ENCODE measurements at regions not wholly inside any gene's neighbourhood (a gene's known extent, or its start where the extent isn't known, plus 50 kb on each side); places are given as distances from the start of the nearest gene placed in this dataset.
"Not testable (repeated sequence)": the region's sequence is repeated elsewhere in the genome, so short reads cannot be mapped to it uniquely, and the experiment has no call there.

DNA sequence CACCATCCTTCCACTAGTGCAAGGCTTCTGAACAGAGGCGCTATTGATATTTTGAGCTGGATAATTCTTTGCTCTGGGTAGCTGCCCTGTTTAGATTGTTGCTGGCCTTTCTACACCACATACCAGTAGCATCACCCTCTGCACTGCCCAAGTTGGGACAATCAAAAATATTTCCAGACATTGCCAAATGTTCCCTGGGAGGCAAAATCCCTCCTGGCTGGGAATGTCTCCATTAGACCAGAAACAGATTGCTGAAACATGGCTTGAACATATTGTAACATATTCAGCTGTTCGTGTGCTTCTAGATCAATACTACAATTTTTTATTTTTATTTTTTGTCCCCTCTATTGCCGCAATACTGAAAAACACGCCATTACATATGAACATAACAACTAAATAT, 174.6 kb downstream of the ABCA8 start:
- DNase-seq, result no peak

DNA sequence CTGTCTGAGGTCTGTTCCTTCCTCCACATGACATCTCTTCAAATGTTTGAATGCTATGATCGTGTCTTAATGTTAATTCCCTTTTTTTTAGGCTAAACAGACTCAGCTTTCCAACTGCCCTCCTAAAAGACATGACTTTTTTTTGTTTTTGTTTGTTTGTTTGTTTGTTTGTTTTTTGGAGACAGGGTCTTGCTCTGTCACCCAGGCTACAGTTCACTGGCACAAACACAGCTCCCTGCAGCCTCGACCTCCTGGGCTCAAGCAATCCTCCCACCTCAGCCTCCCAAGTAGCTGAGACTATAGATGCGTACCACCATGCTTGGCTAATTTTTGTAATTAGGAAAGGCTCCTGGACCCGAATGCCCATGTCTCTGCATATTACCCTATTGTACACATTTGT, 176.5 kb downstream of the ABCA8 start:
- DNase-seq, result no peak

DNA sequence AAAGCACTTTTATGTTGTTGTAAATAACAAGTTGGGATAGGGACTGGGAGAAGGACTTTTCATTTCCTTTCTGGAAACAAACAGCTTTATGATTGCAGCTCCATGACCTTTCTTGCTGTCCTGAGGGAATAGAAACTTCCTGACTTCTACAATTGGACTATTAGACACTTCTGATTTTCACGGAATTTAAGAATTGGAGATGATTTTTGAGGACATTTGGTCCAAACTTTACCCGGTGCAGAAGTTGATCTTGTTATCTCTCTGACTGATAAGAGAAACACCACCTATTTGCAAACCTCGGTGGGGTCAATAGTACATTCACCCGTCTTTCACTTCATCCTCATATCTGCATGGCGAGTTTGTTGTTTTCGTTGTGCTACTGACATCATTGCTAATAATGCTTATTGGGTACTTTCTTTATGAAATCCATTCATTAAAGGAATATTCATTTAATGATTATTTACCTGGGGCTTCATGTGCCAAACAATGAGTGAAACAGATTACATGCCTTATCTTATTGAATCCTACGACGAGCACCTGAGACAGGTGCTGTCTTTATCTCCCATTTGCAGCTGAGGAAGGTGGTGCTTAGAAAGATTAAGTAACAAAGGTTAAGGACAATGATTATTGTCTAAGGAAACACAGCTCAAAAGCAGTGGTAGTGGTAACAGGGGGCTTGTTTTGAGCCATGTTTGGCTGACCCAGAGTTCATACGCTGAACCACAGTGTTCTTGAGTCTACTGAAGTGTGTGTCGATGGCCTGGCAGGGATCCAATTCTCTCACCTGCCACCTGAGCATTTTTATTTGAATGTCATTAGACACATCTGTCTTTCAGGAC, 176.9 kb upstream of the FAM20A start:
- no peak for DNase-seq

DNA sequence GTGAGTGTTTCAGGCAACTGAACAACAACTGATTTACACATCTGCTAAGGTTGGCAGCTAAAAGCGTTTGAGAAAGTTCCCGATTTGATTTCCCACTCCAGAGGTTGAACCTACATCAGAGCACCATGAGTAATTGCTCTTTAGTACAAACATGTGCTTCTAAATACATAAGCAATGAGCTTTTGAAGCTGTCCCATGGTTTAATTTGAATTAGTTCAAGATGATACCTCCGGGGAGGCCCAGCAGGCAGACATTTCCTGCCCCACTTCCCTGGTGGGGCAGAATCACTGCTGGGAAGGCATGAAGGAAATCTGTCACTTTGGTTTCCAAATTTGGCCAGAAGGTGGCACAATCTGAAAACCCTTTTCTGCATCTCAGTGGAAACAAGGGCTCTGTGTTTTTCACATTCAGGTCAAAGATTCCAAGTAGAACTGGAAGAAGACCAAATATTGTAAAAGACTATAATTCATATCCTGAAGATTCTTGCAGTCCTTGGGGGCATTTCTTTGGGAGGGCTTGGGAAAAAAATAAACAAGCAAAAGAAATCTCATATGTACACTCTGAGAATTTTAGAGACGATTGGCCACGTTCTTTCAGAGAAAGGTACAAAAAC, 176.2 kb upstream of the FAM20A start:
- DNase-seq, result peak; percentile 30

DNA sequence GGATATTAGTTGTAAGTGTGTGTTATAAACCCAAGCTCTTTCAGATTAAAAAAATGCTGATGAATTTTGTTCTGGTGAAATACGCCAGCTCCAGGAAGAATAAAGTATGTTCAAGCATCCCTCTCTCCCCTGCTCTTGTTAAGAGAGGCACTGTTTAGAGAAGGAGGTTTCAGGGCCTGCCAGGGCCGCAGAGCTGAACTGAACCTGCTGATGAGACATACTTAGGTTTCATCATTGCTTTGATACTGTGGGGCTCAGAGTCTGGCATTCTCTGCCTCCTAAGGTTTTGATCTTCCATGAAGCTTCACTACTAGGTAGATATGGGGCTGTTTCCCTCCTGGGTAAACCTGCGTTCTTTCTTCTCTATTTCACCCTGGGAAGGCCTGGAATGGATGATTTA, 175.3 kb upstream of the FAM20A start:
- no peak for DNase-seq

DNA sequence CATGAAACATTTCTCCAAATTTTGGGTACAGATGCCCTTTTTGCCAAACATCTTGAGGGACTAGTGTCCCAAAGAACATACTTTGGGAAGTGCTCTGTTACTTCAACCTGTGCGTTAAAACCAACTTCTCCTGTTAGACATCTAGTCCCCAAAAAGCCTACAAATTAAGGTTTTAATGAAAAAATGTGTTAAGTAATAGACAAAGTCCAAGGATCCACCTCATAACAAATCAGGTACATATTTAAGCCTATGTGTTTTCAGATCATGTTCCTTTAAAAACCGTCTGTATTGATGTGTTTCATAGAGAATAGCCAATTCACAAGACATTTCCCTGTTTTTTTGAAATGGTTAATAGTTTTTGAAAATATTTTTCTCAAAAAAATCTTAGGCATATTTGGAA, 174.8 kb upstream of the FAM20A start:
- no peak for DNase-seq

DNA sequence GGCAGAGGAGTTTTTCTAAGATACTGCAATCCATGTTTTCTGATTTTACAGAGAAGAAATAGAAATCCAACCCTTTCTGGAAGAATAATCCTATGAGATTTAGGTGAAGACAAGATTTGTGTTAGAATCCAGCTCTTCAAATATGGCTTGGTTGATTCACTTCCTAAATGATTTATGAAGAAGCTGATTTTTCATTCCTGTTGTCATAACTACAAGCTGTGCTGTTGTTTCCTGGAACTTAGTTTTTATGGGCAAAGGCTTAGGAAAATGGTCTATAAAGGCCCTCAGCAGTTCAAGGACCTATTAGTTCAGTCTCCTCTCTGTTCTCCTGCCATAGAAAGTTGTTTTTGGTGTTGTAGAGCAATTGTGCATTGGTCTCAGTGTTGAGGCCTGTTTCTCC, 174.2 kb upstream of the FAM20A start:
- DNase-seq, result no peak

DNA sequence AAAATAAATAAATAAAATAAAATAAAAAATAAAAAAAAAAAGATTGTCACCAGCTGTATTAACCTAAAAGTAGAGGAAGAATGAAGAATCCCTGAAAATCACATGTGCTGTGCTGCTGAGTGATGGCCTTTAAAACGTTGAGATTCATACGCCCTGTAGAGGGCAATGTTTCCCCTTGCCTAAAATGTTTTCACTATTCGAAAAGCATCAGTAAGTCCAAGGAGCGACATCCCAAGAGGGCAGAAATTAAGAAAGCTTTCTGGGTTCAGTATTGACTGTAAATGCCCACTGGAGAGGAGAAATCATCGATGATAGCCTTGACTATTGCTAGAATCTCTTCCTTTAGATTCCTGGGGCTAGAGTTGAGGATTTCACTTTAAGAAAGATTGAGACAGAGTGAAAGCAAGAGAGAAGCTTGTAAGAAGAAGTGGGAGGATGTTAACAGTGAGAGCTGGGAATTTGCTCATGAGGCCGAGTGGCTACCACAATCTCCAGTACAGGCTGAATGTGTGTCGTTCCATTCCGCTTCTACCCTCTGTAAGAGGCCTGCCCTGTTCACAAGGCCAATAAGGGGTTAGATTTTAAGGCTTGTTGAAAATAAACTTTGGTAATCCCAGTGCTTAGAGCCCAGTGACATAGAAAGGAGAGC, 170.8 kb upstream of the FAM20A start:
- DNase-seq, result peak; percentile 20

DNA sequence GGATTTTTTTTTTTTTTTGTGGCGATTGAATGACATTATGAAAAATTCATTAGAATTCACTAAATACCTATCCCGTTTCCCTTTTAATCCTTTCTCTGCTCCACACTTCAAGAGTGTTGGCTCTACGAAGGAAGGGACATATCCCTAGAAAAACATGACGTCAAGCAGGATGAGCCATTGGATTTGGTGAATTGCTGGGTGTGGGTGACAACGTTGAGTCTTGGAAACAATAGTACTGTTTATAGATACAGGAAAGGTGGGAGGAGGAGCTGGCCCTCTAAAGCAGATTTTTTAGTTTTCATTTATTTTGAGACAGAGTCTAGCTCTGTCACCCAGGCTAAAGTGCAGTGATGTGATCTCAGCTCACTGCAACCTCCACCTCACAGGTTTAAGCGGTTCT, 167.6 kb upstream of the FAM20A start:
- no peak for DNase-seq

DNA sequence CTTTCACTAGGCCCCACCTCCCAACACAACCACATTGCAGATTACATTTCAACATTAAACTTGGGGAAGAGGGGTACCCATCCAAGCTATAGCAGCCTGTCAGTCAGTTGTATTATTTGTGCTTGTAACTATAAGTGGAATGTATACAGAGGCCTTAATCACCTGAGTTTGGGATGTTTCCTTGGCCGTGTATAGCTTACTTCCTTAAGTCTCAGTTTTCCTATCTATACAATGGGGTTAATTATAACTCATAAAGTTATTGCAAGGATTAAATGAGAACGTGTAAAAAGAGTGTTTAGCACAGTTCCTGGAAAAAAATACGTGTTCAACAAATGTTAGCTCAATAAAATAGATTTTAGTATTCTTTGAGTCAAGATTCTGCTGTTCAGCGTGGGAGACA, 165.5 kb upstream of the FAM20A start:
- DNase-seq, result no peak

DNA sequence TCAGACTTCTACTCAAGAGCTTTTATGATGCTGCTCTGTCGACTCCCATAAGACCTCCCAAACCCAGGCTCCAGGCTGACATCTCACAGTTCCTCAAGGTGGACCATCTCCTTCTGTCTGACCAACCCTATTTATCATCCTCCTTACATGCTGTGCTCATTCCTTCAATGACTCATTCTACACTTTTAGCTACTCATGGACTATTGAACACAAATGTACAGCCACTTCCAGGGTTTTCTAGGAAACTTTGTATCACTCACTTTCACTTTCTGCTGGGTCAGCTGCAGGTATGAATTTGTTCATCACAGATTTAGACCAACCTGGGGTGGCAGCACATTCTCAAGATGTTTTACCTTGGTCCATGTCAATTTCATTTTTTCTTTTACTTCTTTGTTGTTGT, 162.4 kb upstream of the FAM20A start:
- DNase-seq, result peak; percentile 57

DNA sequence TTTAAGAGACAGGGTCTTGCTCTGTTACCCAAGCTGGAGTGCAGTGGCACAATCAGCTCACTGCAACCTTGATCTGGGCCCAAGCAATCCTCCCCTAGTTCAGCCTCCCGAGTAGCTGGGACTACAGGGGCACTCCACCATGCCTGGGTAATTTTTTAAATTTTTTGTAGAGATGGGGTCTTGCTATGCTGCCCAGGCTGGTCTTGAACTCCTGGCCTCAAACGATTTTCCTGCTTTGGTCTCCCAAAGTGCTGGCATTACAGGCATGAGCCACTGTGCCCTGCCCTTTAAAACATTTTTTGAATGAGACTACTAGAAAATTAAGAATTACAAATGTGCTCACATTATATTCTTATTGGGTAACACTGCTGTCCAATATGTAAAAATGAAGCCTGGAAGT, 161.7 kb upstream of the FAM20A start:
- no peak for DNase-seq

DNA sequence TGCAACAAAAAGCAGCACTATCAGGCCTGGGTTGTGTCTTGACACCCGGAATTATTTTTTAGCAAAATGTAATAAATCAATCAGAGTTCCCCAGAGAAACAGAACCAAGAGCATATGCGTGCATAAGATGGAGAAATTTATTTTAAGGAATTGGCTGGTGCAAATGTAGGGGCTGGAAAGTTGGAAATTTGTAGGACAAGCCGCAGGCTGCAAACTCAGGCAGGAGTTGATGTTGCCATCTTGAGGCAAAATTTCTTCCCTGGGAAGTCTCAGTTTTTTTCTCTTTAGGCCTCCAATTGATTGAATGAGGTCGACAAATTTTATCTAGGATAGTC, 158.9 kb upstream of the FAM20A start:
- no peak for DNase-seq

DNA sequence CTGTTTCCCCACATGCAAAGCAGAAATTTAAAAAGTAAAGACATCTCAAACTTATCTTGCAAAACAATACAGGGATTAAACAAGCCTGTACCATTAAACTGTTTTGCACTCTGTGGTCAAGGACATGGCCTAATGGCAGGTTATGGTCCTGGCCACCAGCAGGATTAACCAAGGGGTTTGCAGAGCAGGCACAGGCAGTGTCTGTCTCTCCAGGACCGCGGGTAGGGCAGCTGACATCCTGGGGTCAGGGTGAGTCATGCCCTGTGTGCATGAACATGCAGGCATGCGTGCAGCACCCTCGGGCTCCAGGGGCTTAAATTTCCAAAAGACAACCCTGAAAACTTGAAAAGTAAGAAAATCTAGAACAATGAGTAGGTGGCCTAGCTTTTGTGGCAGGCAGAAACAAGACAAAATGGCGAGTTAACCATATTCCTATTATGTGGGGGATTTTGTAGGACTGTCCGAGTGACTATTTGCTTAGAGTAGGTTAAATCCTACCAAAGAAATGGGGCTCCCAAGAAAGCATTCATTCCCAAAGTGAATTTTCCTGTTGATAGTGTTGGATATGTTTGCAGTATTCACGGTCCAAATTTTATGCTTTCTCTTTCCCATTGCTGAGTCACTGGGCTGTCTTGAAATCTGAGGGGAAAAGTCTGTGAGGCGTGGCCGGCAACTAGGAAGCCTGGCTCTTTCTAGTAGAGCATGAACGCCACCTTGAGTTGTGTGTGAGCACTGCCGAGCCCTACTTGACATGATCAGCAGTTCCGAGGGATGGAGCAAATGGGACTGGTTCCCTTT, 158.4 kb upstream of the FAM20A start:
- DNase-seq, result peak; percentile 89

DNA sequence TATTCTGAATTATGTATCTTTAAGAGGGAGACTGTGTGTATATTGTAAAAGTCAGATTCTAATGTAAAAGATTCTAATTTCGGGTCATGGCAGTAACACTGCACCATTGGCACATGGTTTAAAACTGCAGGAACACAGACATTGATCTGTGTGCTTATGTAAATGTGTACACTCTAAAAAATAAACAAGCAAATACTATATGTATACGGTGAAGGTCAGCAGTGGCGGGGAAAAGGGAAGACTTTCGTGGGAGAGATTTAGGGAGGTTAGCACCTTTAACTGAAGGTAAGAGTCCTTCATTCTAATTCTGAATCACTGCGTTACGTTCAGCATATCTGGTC, 157.8 kb upstream of the FAM20A start:
- DNase-seq, result no peak

DNA sequence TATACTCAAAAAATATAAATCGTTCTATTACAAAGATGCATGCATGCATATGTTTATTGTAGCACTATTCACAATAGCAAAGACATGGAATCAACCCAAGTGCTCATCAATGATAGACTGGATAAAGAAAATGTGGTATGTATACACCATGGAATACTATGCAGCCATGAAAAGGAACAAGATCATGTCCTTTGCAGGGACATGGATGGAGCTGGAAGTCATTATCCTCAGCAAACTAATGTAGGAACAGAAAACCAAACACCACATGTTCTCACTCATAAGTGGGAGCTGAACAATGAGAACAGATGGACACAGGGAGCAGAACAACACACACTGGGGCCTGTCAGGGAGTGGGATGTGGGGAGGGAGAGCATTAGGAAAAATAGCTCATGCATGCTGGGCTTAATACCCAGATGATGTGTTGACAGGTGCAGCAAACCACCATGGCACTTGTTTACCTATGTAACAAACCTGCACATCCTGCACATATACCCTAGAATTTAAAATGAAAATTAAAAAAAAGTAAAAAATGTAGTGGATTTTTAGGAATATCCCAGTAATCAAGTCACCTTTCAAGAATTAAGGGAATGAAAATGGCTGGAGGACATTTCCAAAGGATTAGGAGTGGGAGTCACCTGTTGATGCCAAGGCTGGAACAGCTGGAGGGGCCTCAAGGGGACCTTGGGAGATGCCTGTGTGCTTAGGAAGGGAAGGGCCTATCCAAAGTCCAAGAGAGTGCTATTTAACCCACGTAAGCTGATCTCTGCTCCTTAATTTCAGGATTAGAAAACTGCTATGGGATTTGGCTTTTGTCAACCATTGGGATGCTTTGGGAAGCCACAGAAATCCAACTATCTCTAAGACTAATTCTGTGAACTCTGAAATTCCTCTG, 156.9 kb upstream of the FAM20A start:
- not testable (repeated sequence) for DNase-seq

DNA sequence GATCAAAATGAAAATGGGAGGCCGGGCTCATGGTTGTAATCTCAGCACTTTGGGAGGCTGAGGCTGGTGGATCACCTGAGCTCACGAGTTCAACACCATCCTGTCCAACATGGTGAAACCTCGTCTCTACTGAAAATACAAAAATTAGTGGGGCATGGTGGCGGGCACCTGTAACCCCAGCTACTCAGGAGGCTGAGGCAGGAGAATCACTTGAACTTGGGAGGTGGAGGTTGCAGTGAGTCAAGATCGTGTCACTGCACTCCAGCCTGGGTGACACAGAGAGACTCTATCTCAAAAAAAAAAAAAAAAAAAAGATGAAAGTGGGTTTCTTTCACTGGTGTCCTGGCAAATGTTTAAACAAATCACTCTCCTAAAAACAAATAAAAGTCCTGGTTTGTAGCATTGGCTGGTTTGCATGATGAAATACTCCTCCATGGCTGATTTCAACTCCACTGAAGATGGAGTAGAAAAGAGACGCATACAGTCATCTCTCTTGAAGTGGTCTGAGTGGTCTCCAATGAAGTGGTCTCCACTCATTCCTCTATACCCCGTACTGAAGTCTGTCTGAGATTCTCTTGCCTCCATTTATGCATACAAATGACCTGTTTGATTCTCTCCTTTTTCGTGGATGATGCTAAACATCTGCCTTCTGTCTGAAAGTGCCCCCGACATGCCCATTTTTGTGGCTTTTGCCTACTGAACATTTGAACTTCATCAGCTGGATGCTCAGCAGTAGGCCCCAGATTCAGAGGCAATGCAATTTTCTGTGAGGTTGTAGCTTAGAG, 153.0 kb upstream of the FAM20A start:
- DNase-seq, result no peak

DNA sequence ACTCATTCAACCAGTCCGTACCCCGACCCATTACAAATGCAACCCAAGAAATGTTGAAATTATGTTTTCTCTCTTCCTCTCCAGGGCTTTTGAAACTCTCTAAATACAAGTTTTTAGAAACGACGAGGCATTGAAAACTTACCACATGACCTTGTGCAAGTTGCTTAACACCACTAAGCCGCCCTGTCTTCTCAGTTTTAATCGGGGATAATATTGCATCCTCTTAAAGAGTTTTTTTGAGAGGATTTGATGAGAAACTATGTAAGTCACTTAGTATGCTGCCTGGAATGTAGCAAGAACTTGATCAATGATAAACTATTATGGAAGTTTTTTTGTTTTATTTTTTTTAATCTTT, 149.0 kb upstream of the FAM20A start:
- DNase-seq, result no peak

DNA sequence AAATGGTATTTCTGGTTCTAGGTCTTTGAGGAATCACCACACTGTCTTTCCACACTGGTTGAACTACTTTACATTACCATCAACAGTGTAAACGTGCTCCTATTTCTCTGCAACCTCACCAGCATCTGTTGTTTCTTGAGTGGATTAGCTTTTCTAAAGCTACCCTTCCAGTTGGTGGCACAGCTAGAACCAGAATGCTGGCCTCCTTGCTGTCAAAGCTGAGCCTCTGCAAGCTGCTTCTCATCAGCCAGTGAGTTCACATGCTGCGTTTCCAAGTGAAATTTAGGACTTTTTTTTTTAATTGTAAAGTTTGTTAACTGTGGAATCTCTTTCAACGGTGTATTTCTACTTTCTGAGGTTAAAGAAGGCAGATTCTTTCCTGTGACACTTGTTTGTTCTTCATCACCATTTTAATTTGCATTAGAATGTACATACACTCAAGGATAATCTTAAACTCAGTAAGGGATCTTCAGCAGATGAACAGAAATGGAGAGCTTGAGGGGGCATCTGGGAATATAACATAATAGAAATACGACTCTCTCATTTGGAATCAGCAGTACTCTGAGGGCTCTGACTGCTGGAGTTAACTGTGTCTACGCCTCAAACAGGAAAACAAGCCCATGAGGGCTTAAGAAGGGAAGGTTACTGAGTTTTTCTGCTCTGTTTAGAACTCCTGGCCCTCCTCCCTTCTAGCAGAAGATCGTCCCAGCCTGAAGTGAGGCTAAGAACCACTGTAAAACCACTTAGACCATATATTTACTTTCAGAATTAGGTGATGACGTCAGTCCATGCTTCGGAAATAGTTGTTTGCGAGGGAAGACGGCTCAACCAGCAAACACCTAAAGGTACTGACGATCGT, 148.4 kb upstream of the FAM20A start:
- DNase-seq, result no peak

DNA sequence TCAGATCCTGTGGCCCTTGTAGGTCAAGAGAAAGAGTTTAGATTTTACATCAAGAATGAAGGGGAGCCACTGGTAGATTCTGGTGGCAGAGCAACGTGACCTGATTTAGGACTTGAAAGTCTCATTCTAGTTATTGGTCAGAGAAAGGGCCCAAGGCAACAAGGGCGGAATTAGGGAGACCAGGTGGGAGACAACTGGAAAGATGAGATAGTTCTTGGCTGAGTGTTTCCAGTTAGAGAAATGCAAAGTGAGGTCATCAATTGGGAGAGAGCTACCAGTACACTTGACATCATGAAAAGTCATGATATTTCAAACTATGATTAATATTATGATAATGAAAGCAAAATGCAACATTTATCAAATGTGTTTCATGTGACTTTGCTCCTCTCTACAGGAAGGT, 147.2 kb upstream of the FAM20A start:
- no peak for DNase-seq
